ENCODE measurements at regions not wholly inside any gene's neighbourhood (a gene's known extent, or its start where the extent isn't known, plus 50 kb on each side); places are given as distances from the start of the nearest gene placed in this dataset.

DNA sequence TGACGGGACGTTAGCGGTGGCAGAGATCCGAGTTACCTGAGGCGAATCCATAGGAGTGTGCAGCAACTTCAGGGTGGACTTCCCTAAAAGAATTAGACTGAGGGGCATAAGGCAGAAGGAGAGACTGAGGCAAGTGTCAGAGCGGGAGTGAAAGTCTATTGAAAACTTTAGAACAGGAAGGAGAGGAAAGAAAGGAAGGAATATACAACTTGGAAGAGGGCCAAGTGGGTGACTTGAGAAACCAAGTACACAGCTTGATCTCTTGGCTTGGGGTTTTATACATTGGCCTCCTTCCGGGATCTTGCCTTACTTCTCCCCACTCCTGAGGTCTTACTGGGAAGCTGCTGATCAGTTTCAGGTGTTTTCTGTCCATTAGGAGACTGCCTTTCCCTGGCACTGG, 84.9 kb downstream of the SNX18 start:
- DNase-seq: no peak

DNA sequence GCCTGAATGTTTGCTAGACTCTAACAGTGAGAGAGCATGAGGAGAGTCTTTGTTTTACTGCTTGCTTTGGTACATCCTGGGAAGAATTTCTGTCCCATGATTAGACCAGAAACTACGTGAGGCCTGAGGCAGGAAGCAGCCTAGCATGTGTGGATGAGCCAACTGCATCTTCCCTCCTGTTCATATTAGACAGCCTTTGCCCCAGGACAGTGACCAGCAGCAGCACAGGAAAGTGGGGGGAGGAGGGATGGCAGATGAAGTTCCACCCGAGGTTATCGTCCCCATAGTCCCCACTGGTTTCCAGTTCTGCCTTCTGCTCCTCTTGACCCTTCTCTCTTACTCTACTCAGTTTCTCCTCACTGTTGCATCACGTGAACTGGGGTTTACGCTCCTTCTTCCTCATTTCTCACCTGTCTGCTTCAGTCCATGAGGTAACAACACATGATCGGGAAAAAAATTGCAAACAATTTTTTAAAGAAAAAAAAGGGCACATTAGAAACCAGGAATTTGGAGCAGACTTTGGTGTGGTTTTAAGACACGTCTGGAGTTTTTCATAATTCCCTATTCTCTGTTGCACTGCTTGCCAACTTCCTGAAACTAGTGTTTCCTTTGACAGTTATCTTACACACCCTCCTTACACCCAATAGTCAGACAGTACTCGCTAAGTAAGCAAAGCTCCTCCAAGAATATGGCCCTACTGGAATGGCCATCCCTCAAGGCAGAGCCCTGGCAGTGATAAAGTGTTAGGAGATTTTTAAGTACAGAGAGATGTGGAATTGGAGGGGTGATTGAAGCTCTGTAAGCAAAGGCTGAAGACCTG, 84.1 kb downstream of the SNX18 start:
- no peak for DNase-seq

Measured in activated CD4-positive, CD25-positive, alpha-beta regulatory T cell (primary cell).